HCT116 (cell line): ENCODE measurements at regions not wholly inside any gene's neighbourhood (a gene's known extent, or its start where the extent isn't known, plus 50 kb on each side); places are given as distances from the start of the nearest gene placed in this dataset.

ENCODE experiments used
- ATAC-seq: fragments of 200-7000 bp; cut with Tn5 transposase; 2 replicates; pipeline ENCODE4 v1.9.1; 2020; ENCODE audit warnings: mild to moderate bottlenecking, moderate library complexity
- BruUV-seq: library from RNA; stranded (reverse); fragments of 400-500 nt; replicated peaks from 2 replicates; lab custom pipeline; 2021; lab: Mats Ljungman, UMichigan
- CTCF ChIA-PET: fragments of 300-600 bp; sonication (Branson Sonifier 250); formaldehyde crosslinking; loops from one replicate; lab custom pipeline; 2021; ENCODE audit warnings: antibody characterized with exemption; lab: Charles Lee
- POLR2A ChIA-PET: fragments of 300-600, 350-600 bp; sonication (Branson Sonifier 250); formaldehyde crosslinking; loops from one replicate; lab custom pipeline; 2021; ENCODE audit warnings: antibody characterized with exemption; lab: Charles Lee
- RAD21 ChIA-PET, 2 experiments: fragments of 300-600 bp; sonication (Branson Sonifier 250); formaldehyde crosslinking; loops; one replicate each; lab custom pipeline; 2023; ENCODE audit warnings: low total read pairs in 2 of 2; ENCODE audit not compliant: uncharacterized antibody in 2 of 2, unreplicated experiment in 2 of 2, low non-redundant PET in 1 of 2; lab: Charles Lee
- DNase-seq: peaks from one replicate; pipeline ENCODE4 v3.0.0-alpha.2; 2010; ENCODE audit warnings: low read depth, low spot score
- H2AFZ ChIP-seq: fragments of 200-600 bp; shearing (Covaris generic), sonication (generic); 2 replicates; pipeline ENCODE4 v1.6.1; 2017; ENCODE audit warnings: low read depth, mixed run types, mixed read lengths, antibody characterized with exemption, low read length; ENCODE audit not compliant: poor library complexity, severe bottlenecking
- H3K27ac ChIP-seq: 2 replicates; pipeline ENCODE4 v1.5.1; 2012; ENCODE audit warnings: low read depth, low read length
- H3K27me3 ChIP-seq: fragments of 200-600 bp; sonication (generic); 2 replicates; pipeline ENCODE4 v1.6.1; 2016; ENCODE audit warnings: mixed run types, low read length, mixed read lengths; ENCODE audit not compliant: insufficient read depth
- H3K36me3 ChIP-seq, 2 experiments: fragments of 200-500 bp in 1 of 2; fragments of 200-600 bp in 1 of 2; sonication (Bioruptor generic) in 1 of 2; sonication (generic) in 1 of 2; 2 replicates each; pipeline versions ENCODE4 v1.5.1 to v1.6.1; 2014 to 2016; ENCODE audit warnings: low read length in 2 of 2, inconsistent platforms in 1 of 2, mixed read lengths in 1 of 2, mixed run types in 1 of 2; ENCODE audit not compliant: insufficient read depth in 2 of 2, control insufficient read depth in 1 of 2
- H3K4me1 ChIP-seq, 2 experiments: fragments of 200-600 bp in 1 of 2; sonication (generic) in 1 of 2; 2 replicates each; pipeline versions ENCODE4 v1.5.1 to v1.6.1; 2012 to 2017; ENCODE audit warnings: low read length in 2 of 2, inconsistent platforms in 1 of 2, mild to moderate bottlenecking in 1 of 2, mixed read lengths in 1 of 2, mixed run types in 1 of 2, moderate library complexity in 1 of 2; ENCODE audit not compliant: insufficient read depth in 2 of 2, control insufficient read depth in 1 of 2
- H3K4me2 ChIP-seq: fragments of 200-600 bp; sonication (generic); 2 replicates; pipeline ENCODE4 v1.6.1; 2017; ENCODE audit warnings: mixed run types, low read length, mixed read lengths
- H3K4me3 ChIP-seq, 2 experiments: fragments of 200-600 bp in 1 of 2; sonication (generic) in 1 of 2; replicated peaks in 1 of 2; 2 replicates each; pipeline ENCODE4 v1.5.1; 2011 to 2016; ENCODE audit warnings: low read length in 2 of 2, control low read depth in 1 of 2, low read depth in 1 of 2, mild to moderate bottlenecking in 1 of 2, mixed read lengths in 1 of 2, mixed run types in 1 of 2
- H3K79me2 ChIP-seq: fragments of 200-600 bp; sonication (generic); 2 replicates; pipeline ENCODE4 v1.6.1; 2017; ENCODE audit warnings: mild to moderate bottlenecking, mixed run types, low read length, moderate library complexity, mixed read lengths; ENCODE audit not compliant: insufficient read depth
- H3K9ac ChIP-seq: fragments of 200-600 bp; sonication (generic); 2 replicates; pipeline ENCODE4 v1.6.1; 2016; ENCODE audit warnings: low read length, mixed read lengths
- H3K9me2 ChIP-seq: fragments of 200-600 bp; sonication (generic), shearing (Covaris generic); 2 replicates; pipeline ENCODE4 v1.6.1; 2017; ENCODE audit warnings: mixed run types, mild to moderate bottlenecking, moderate library complexity; ENCODE audit not compliant: insufficient read depth
- H3K9me3 ChIP-seq, 2 experiments: fragments of 200-500 bp in 1 of 2; fragments of 200-600 bp in 1 of 2; sonication (Bioruptor generic) in 1 of 2; sonication (generic) in 1 of 2; 2 replicates each; pipeline ENCODE4 v1.6.1; 2014 to 2017; ENCODE audit warnings: low read length in 2 of 2, mixed read lengths in 2 of 2, inconsistent platforms in 1 of 2, low read depth in 1 of 2, mild to moderate bottlenecking in 1 of 2, mixed run types in 1 of 2, moderate library complexity in 1 of 2; ENCODE audit not compliant: control insufficient read depth in 1 of 2, insufficient read depth in 1 of 2
- H4K20me1 ChIP-seq: fragments of 200-600 bp; sonication (generic), shearing (Covaris generic); 2 replicates; pipeline ENCODE4 v1.6.1; 2017; ENCODE audit warnings: mixed run types, mild to moderate bottlenecking, moderate library complexity; ENCODE audit not compliant: insufficient read depth
- CBX3 ChIP-seq: IDR thresholded peaks from 2 replicates; pipeline ENCODE4 v1.6.1; 2012; ENCODE audit warnings: low read depth
- CEBPB ChIP-seq: IDR thresholded peaks from 2 replicates; pipeline ENCODE4 v1.6.1; 2012; ENCODE audit warnings: low read depth
- CTCF ChIP-seq, 3 experiments: fragments of 200-600 bp in 1 of 3; sonication (generic) in 1 of 3; IDR thresholded peaks in 2 of 3; conservative IDR thresholded peaks in 1 of 3; 2 replicates each; pipeline ENCODE4 v1.5.1; 2012 to 2017; ENCODE audit warnings: low read depth in 2 of 3, low read length in 2 of 3, antibody characterized with exemption in 1 of 3, borderline replicate concordance in 1 of 3, control low read depth in 1 of 3, mild to moderate bottlenecking in 1 of 3, mixed read lengths in 1 of 3, mixed run types in 1 of 3, moderate library complexity in 1 of 3; ENCODE audit not compliant: insufficient read depth in 1 of 3
- ELF1 ChIP-seq: IDR thresholded peaks from 2 replicates; pipeline ENCODE4 v1.6.1; 2012; ENCODE audit warnings: low read depth, borderline replicate concordance
- EZH2phosphoT487 ChIP-seq: fragments of 200-600 bp; IDR thresholded peaks from 2 replicates; pipeline ENCODE4 v1.6.1; 2018; ENCODE audit warnings: antibody characterized with exemption, borderline replicate concordance
- FOSL1 ChIP-seq: IDR thresholded peaks from 2 replicates; pipeline ENCODE4 v1.6.1; 2012; ENCODE audit warnings: low read depth
- JUND ChIP-seq: IDR thresholded peaks from 2 replicates; pipeline ENCODE4 v1.6.1; 2012
- POLR2AphosphoS5 ChIP-seq: IDR thresholded peaks from 2 replicates; pipeline ENCODE4 v1.6.1; 2011; ENCODE audit warnings: mild to moderate bottlenecking, low read depth, low read length, moderate library complexity
- RAD21 ChIP-seq: IDR thresholded peaks from 2 replicates; pipeline ENCODE4 v1.6.1; 2012; ENCODE audit warnings: low read depth, mild to moderate bottlenecking
- SRF ChIP-seq: IDR thresholded peaks from 2 replicates; pipeline ENCODE4 v1.6.1; 2012; ENCODE audit warnings: low read depth
- YY1 ChIP-seq: IDR thresholded peaks from 2 replicates; pipeline ENCODE4 v1.6.1; 2011; ENCODE audit warnings: low read length, low read depth, moderate library complexity, mild to moderate bottlenecking; ENCODE audit not compliant: insufficient replicate concordance; ENCODE audit errors: extremely low read depth
- ZNF274 ChIP-seq: fragments of 200-500 bp; sonication (Bioruptor generic); IDR thresholded peaks from 2 replicates; pipeline ENCODE4 v1.6.1; 2014; ENCODE audit warnings: mild to moderate bottlenecking, low read depth, low read length, inconsistent platforms
- intact Hi-C: fragments of 100-400 bp; cut with micrococcal nuclease; formaldehyde crosslinking; loops from 2 replicates; pipeline ENCODE4 v1.10.0; 2022
- TF ChIP-seq, protein P1 (sequence below): IDR thresholded peaks from 2 replicates; pipeline ENCODE4 v1.6.1; 2012
- TF ChIP-seq, protein P2 (sequence below): IDR thresholded peaks from 2 replicates; pipeline ENCODE4 v1.6.1; 2012; ENCODE audit warnings: low read depth

DNA sequence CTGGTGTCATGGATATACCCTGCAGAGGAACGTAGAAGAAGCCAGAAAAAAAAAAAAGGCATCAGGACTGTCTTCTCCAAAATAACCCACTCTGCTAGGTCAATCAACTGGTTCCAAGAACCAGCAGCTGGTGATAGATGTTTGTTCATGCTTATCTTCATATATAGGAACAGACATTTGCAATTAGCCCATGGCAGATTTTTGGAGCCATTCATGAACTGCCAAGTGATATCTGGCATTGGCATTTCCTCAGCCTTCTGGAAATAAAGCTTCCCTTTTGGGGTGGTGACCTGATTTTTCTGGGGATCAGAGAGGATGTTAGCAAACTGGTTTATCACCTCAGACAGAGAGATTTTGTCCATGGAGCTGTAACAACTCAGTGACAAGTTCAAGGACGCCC lies 234.9 kb downstream of the OSR1 start:
- Histone ChIP-seq H3K4me3 (no peak overlapping the region), H3K9me3 (no peaks in the 10 kb centered on the region), H3K36me3 (no peaks in the 10 kb centered on the region), H3K9me2 (no peaks in the 10 kb centered on the region), H2AFZ (no peak overlapping the region), H3K9ac (no peak overlapping the region), H3K27ac (no peak overlapping the region), H3K27me3 (no peaks in the 10 kb centered on the region; the same call in 1 of the 2 replicates), H4K20me1 (no peaks in the 10 kb centered on the region), H3K79me2 (no peaks in the 10 kb centered on the region), H3K4me1 (peaks cover 9 to 12% of the 10 kb centered on the region in 2 experiments), H3K4me2 (no peak overlapping the region)
- no TSS peak for BruUV-seq
- ChIA-PET CTCF (no interaction called here), RAD21 (no interaction called here), POLR2A (no interaction called here)
- TF ChIP-seq ELF1 = no peak
- TF ChIP-seq, protein P1, sequence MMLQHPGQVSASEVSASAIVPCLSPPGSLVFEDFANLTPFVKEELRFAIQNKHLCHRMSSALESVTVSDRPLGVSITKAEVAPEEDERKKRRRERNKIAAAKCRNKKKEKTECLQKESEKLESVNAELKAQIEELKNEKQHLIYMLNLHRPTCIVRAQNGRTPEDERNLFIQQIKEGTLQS = no peak
- TF ChIP-seq ZNF274 = no peak
- no peak for TF ChIP-seq POLR2AphosphoS5
- TF ChIP-seq JUND = no peak
- no peak for TF ChIP-seq YY1
- TF ChIP-seq, protein P2, sequence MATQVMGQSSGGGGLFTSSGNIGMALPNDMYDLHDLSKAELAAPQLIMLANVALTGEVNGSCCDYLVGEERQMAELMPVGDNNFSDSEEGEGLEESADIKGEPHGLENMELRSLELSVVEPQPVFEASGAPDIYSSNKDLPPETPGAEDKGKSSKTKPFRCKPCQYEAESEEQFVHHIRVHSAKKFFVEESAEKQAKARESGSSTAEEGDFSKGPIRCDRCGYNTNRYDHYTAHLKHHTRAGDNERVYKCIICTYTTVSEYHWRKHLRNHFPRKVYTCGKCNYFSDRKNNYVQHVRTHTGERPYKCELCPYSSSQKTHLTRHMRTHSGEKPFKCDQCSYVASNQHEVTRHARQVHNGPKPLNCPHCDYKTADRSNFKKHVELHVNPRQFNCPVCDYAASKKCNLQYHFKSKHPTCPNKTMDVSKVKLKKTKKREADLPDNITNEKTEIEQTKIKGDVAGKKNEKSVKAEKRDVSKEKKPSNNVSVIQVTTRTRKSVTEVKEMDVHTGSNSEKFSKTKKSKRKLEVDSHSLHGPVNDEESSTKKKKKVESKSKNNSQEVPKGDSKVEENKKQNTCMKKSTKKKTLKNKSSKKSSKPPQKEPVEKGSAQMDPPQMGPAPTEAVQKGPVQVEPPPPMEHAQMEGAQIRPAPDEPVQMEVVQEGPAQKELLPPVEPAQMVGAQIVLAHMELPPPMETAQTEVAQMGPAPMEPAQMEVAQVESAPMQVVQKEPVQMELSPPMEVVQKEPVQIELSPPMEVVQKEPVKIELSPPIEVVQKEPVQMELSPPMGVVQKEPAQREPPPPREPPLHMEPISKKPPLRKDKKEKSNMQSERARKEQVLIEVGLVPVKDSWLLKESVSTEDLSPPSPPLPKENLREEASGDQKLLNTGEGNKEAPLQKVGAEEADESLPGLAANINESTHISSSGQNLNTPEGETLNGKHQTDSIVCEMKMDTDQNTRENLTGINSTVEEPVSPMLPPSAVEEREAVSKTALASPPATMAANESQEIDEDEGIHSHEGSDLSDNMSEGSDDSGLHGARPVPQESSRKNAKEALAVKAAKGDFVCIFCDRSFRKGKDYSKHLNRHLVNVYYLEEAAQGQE = no peak
- no peak for TF ChIP-seq FOSL1
- TF ChIP-seq EZH2phosphoT487 = no peak
- TF ChIP-seq SRF = no peak
- TF ChIP-seq CEBPB = no peak
- no peak for TF ChIP-seq CBX3
- TF ChIP-seq CTCF (IDR thresholded peaks at IDR 0.05 in 2 of 3, conservative IDR thresholded peaks at IDR 0.05 in 1 of 3; ENCODE audit: borderline replicate concordance in 1 of 3, insufficient read depth in 1 of 3, low read depth in 2 of 3, low read length in 2 of 3) = no peak
- no peak for TF ChIP-seq RAD21
- intact Hi-C loops = no loop called here
- ATAC-seq (no peak), DNase-seq (no peak)
